IPS-18a (cell line): ENCODE measurements at regions not wholly inside any gene's neighbourhood (a gene's known extent, or its start where the extent isn't known, plus 50 kb on each side); places are given as distances from the start of the nearest gene placed in this dataset.
"Not testable (repeated sequence)": the region's sequence is repeated elsewhere in the genome, so short reads cannot be mapped to it uniquely, and the experiment has no call there.

Experiments
- H3K27ac ChIP-seq: one replicate; pipeline ENCODE4 v1.5.1; 2013; ENCODE audit warnings: low read length
- H3K27me3 ChIP-seq: one replicate; pipeline ENCODE4 v1.6.1; 2013; ENCODE audit warnings: mild to moderate bottlenecking, low read length; ENCODE audit not compliant: control insufficient read depth, insufficient read depth
- H3K36me3 ChIP-seq: one replicate; pipeline ENCODE4 v1.6.1; 2013; ENCODE audit warnings: low read depth, low read length; ENCODE audit not compliant: control insufficient read depth
- H3K4me1 ChIP-seq: one replicate; pipeline ENCODE4 v1.6.1; 2013; ENCODE audit warnings: low read depth, low read length; ENCODE audit not compliant: control insufficient read depth
- H3K4me3 ChIP-seq: one replicate; pipeline ENCODE4 v1.5.1; 2013; ENCODE audit warnings: low read length
- H3K9ac ChIP-seq: one replicate; pipeline ENCODE4 v1.6.1; 2013; ENCODE audit warnings: mild to moderate bottlenecking, low read length, moderate library complexity
- H3K9me3 ChIP-seq: one replicate; pipeline ENCODE4 v1.6.1; 2013; ENCODE audit warnings: low read depth, low read length; ENCODE audit not compliant: control insufficient read depth

DNA sequence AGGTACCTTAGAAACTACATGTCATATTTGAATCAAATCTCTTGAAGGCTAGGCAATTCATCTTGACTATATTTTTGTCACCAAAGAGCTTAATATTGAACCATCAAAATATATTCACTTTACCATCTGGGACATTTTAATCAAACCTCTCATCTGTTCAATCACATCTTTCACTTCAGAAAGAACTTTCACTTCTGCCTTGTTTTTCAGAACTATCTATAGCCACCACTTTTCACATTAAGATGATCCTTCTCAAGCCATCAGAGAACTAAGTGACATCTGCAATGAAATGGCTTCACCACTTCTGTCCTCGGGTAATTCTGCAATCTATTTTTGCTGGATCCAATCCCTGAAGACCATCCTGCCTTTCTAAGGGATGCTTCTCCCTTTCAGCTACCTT is 57.8 kb downstream of the OR2B2 start:
- H3K27ac ChIP-seq = no peak overlapping the region
- no peaks in the 10 kb centered on the region for H3K27me3 ChIP-seq
- peaks cover 10% of the 10 kb centered on the region for H3K4me1 ChIP-seq
- no peak overlapping the region for H3K4me3 ChIP-seq
- no peaks in the 10 kb centered on the region for H3K9me3 ChIP-seq
- H3K9ac ChIP-seq = no peak overlapping the region
- no peaks in the 10 kb centered on the region for H3K36me3 ChIP-seq

DNA sequence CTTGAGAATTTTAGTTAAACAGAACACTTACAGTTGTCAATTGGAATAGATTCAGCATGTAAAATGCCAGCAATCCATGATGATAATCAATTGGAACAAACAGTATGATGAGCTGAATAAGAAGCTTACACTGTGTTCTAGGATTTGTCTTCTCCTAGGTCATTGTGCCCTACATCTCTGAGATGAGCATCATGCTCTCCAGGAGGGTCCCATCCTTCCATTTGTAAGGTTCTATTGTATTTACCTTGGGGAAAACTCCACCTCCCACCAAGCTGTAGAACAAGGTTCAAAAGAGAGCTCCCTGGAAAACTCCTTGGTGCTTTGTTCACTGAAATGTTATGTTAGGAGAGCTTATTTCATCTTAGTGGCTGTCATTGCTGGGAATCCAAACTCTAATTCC is 60.8 kb downstream of the OR2B2 start:
- no peak overlapping the region for H3K27ac ChIP-seq
- H3K27me3 ChIP-seq = no peaks in the 10 kb centered on the region
- H3K4me3 ChIP-seq = no peak overlapping the region
- H3K4me1 ChIP-seq = peaks cover 10% of the 10 kb centered on the region
- H3K9ac ChIP-seq = no peak overlapping the region
- no peaks in the 10 kb centered on the region for H3K36me3 ChIP-seq
- H3K9me3 ChIP-seq = no peaks in the 10 kb centered on the region

DNA sequence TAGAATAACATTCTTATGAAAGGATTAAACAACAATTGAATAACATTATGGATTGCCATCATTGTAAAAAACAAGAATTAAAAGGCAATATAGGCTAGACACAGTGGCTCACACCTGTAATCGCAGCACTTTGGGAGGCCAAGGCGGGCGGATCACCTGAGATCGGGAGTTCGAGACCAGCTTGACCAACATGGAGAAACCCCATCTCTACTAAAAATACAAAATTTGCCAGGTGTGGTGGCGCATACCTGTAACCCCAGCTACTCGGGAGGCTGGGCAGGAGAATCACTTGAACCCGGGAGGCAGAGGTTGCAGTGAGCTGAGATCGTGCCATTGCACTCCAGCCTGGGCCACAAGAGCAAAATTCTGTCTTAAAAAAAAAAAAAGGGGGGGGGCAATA is 63.2 kb downstream of the OR2B2 start:
- H3K9me3 ChIP-seq, H3K4me3 ChIP-seq, H3K9ac ChIP-seq, H3K36me3 ChIP-seq, H3K27me3 ChIP-seq, H3K4me1 ChIP-seq, H3K27ac ChIP-seq: not testable (repeated sequence)

DNA sequence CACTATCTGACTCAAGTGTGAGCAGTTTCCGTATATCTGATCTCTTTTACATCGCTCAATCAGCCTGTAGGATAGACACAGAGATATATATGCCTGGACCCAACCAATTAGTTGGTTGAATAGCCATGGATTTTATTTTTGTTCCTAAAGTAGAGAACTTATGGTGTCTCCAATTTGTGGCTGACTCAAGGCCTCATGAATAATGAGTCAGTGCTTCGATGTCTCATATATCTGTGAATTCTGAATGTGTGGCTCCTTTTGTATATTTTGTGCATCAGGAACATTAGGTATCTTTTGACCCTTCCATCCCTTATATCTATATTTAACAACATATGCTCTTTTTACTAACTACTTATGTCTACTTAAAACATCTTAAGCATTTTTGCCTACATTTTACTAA is 64.5 kb downstream of the OR2B2 start:
- Histone ChIP-seq H3K36me3 (no peaks in the 10 kb centered on the region), H3K4me1 (peaks cover 10% of the 10 kb centered on the region), H3K4me3 (no peak overlapping the region), H3K27me3 (no peaks in the 10 kb centered on the region), H3K9me3 (no peaks in the 10 kb centered on the region), H3K9ac (no peak overlapping the region), H3K27ac (no peak overlapping the region)

DNA sequence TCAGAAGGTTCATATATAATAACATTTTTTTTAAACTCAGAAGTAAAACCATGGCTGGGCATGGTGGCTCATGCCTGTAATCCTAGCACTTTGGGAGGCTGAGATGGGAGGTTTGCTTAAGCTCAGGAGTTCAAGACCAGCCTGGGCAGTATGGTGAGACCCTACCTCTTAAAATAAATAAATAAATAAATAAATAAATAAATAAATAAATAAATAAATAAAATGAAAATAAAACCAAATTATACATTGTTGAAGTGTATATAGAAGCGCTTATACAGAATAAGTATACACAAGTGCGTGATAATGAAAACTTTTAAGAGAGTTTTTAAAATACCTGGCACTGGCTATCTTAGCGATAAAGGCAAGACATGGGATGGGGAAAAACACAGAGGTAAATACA is 71.6 kb downstream of the OR2B2 start:
- peaks cover 17% of the 10 kb centered on the region for H3K4me1 ChIP-seq
- H3K4me3 ChIP-seq = peak overlapping the region; percentile 93
- no peaks in the 10 kb centered on the region for H3K36me3 ChIP-seq
- no peak overlapping the region for H3K27ac ChIP-seq
- H3K9ac ChIP-seq = no peak overlapping the region
- no peaks in the 10 kb centered on the region for H3K9me3 ChIP-seq
- H3K27me3 ChIP-seq = no peaks in the 10 kb centered on the region

DNA sequence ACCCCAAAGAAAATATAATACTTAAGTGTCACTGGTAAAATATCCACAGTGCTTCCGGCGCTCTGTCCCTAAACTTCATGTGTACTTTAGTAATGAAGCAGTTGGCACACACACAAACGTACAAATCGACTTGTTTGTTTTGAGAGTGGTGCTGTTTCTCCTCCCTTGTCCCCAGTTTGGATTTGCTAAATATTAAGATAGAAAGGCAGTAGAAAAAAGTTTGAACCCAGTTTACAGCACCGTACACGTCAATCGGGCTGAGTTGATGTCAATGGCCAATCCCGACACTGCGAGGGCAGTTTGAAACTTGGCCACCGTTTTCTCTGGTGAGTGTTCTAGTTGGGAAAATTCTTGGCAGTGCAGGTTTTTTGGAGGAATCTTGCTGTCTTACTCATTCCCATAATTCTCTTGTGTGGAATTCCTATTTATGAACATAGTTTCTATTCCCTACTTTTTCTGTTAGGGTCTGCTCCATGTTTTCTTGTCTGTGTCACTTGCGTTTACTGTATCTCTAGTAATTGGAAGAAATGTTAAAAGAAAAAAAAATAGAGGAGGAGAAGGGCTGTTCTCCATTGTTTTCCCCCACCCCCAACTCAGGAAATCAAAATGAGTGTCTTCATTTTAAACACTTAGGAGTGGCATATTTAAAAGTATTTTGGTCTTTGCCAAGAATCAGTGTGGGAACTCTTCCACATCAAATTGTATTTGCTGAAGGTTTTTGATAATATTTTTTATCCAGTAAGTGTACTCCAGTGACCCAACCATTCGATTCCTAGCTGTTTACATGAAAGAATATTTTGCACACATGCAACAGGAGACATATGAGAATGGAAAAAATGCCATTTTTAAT is 72.3 kb downstream of the OR2B2 start:
- peak overlapping the region; percentile 93 for H3K4me3 ChIP-seq
- no peaks in the 10 kb centered on the region for H3K9me3 ChIP-seq
- H3K36me3 ChIP-seq = no peaks in the 10 kb centered on the region
- peak overlapping the region; percentile 100 for H3K9ac ChIP-seq
- no peak overlapping the region for H3K27ac ChIP-seq
- H3K27me3 ChIP-seq = no peaks in the 10 kb centered on the region
- H3K4me1 ChIP-seq = peaks cover 24% of the 10 kb centered on the region

DNA sequence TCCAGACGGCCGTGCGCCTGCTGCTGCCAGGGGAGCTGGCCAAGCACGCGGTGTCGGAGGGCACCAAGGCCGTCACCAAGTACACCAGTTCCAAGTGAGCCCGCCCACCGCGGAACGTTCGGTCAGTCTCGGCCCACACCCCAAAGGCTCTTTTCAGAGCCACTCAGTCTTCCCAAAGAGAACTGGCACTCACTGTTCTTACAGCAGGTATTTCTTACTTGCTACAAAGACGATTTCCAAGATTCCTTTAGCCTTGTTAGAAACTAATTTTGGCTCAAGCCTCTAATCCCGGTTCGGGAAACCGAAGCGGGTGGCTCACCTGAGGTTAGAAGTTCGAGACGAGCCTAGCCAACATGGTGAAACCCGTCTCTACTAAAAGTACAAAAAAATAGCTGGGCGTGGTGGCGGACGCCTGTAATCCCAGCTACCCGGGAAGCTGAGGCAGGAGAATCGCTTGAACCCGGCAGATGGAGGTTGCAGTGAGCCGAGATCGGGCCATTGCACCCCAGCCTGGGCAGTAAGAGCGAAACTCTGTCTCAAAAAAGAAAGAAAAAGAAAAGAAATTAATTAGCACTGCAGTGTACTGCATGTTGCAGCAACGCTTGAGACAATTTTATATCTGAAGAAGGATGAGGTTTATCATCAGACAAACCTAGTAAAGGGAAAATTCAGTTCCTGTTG is 73.1 kb downstream of the OR2B2 start:
- Histone ChIP-seq H3K4me3 (peak overlapping the region; percentile 93), H3K27ac (peak overlapping the region; percentile 86), H3K36me3 (no peaks in the 10 kb centered on the region), H3K9me3 (no peaks in the 10 kb centered on the region), H3K9ac (peak overlapping the region; percentile 100), H3K4me1 (peaks cover 25% of the 10 kb centered on the region), H3K27me3 (no peaks in the 10 kb centered on the region)

DNA sequence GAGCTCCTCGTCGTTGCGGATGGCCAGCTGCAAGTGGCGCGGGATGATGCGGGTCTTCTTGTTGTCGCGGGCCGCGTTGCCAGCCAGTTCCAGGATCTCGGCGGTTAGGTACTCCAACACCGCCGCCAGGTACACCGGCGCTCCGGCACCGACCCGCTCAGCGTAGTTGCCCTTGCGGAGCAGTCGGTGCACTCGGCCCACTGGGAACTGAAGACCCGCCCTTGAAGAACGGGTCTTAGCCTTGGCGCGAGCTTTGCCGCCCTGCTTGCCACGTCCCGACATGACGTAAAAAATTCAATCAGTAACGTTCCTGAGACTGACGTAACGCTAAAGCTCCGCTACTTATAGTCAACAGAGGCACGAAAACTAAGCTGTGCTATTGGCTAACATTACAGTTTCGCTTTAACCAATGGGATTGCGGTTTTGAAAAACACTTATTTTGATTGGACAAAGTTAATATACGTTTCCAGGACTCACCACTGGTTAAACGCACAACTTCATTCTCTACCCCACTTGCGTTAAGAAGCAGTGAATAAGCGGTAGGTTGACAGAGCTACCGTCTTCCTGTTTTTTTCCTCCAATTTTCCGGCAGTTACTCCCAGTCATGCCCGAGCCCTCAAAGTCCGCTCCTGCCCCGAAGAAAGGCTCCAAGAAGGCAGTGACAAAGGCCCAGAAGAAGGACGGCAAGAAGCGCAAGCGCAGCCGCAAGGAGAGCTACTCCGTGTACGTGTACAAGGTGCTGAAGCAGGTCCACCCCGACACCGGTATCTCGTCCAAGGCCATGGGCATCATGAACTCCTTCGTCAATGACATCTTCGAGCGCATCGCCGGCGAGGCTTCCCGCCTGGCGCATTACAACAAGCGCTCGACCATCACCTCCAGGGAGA is 73.9 kb downstream of the OR2B2 start:
- Histone ChIP-seq H3K36me3 (no peaks in the 10 kb centered on the region), H3K4me3 (peak overlapping the region; percentile 93), H3K9me3 (no peaks in the 10 kb centered on the region), H3K4me1 (peaks cover 25% of the 10 kb centered on the region), H3K27me3 (no peaks in the 10 kb centered on the region), H3K9ac (peak overlapping the region; percentile 100), H3K27ac (peak overlapping the region; percentile 100)

DNA sequence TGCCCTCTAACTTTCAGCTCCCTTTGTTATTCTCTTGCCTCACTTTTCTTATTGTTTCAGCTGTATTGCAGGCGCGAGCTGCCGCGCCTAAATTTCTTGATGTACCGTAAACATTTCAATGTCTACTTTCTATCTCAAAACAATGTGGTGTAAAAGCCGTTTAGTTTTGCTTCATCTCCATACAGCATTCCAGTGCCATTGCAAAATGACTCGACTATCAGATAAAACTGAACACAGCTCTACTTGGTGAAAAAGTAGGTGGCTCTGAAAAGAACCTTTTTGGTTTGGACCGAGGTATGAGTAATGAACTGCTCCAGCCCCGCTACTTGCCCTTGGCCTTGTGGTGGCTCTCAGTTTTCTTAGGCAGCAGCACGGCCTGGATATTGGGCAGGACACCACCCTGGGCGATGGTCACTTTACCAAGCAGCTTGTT is 74.6 kb downstream of the OR2B2 start:
- Histone ChIP-seq H3K4me3 (peak overlapping the region; percentile 93), H3K27me3 (no peaks in the 10 kb centered on the region), H3K4me1 (peaks cover 25% of the 10 kb centered on the region), H3K9me3 (no peaks in the 10 kb centered on the region), H3K36me3 (no peaks in the 10 kb centered on the region), H3K9ac (peak overlapping the region; percentile 100), H3K27ac (peak overlapping the region; percentile 100)

DNA sequence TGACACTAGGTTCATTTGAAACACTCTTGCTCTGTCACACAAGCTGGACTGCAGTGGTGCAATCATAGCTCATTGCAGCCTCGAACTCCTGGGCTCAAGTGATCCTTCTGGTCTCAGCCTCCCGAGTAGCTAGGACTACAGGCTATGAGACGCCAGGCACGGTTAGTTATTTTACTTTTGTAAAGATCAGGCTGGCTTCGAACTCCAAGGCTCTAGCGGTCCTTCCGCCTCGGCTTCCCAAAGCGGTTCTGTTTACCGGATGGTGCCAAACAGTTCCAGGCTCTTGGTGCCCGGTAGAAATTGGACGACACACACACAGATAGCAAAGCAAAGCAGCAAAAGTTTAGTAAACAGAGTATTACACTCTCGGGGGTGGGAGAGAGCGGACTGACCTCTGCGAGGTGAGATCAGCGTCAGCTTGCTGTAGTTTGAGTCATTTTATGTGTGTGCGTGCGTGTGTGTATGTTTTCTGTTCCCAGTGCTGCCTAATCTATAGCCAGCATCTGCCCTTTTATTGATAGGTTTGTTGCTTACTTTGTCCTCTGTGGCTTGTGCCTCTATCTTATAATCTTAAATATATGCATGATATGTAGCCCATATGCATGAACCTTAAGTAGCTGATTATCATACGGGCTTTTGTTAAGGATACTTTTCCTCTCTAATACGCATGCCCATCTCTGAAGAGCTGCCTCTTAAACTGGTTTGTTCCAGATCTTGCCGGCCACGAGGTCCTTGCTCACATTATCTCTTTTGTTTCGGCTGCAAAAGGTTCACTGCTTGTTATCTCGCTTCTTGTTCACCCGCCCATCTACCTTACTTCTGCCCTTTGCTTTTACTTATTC is 75.2 kb downstream of the OR2B2 start:
- Histone ChIP-seq H3K27ac (peak overlapping the region; percentile 100), H3K36me3 (no peaks in the 10 kb centered on the region), H3K4me3 (peak overlapping the region; percentile 93), H3K4me1 (peaks cover 25% of the 10 kb centered on the region), H3K9ac (peak overlapping the region; percentile 100), H3K27me3 (no peaks in the 10 kb centered on the region), H3K9me3 (no peaks in the 10 kb centered on the region)
